Heart right ventricle (tissue), 16 donors: ENCODE measurements at regions not wholly inside any gene's neighbourhood (a gene's known extent, or its start where the extent isn't known, plus 50 kb on each side); places are given as distances from the start of the nearest gene placed in this dataset.

Experiments used
- ATAC-seq, 8 donors: fragments of 200-7000 bp; cut with Tn5 transposase; one replicate each; pipeline ENCODE4 v1.9.1; 2020; ENCODE audit warnings: mild to moderate bottlenecking in 8 of 8, moderate library complexity in 8 of 8, moderate number of reproducible peaks in 1 of 8
- DNase-seq, 2 donors: peaks; one replicate each; pipeline ENCODE4 v3.0.0-alpha.2; 2020
- H3K27ac ChIP-seq, 10 donors: fragments of 200-600 bp; sonication (generic) in 2 of 10; one replicate each; pipeline versions ENCODE4 v1.5.0 to v1.8.0; 2020 to 2022; ENCODE audit warnings: mild to moderate bottlenecking in 3 of 10
- H3K27me3 ChIP-seq, 7 donors: fragments of 200-600 bp; one replicate each; pipeline ENCODE4 v1.8.0; 2021 to 2022; ENCODE audit warnings: mild to moderate bottlenecking in 2 of 7
- H3K36me3 ChIP-seq, 9 donors: fragments of 200-600 bp; sonication (generic) in 1 of 9; one replicate each; pipeline versions ENCODE4 v1.5.0 to v1.8.0; 2020 to 2022; ENCODE audit warnings: mild to moderate bottlenecking in 2 of 9
- H3K4me1 ChIP-seq, 9 donors: fragments of 200-600 bp; sonication (generic) in 1 of 9; one replicate each; pipeline versions ENCODE4 v1.5.0 to v1.8.0; 2020 to 2022; ENCODE audit warnings: mild to moderate bottlenecking in 4 of 9
- H3K4me3 ChIP-seq, 10 donors: fragments of 200-600 bp; sonication (generic) in 2 of 10; one replicate each; pipeline versions ENCODE4 v1.5.0 to v1.8.0; 2020 to 2022; ENCODE audit warnings: mild to moderate bottlenecking in 7 of 10, moderate library complexity in 2 of 10
- H3K9me3 ChIP-seq, 11 donors: fragments of 200-600 bp in 10 of 11; sonication (generic) in 2 of 11; one replicate each; pipeline versions ENCODE4 v1.5.0 to v1.8.0; 2013 to 2022; ENCODE audit warnings: mild to moderate bottlenecking in 2 of 11, control low read depth in 1 of 11, moderate library complexity in 1 of 11
- CTCF ChIP-seq, 9 donors: fragments of 200-600 bp; sonication (generic) in 2 of 9; IDR thresholded peaks; one replicate each; pipeline versions ENCODE4 v1.5.0 to v1.8.0; 2021 to 2022; ENCODE audit warnings: antibody characterized with exemption in 9 of 9, mild to moderate bottlenecking in 5 of 9, moderate library complexity in 1 of 9
- WGBS, 2 donors: extraction: QIAGEN DNeasy Blood & Tissue Kit; methylation state at CpG; one replicate each; pipeline ENCODE4 v1.1.7; 2013; ENCODE audit warnings: inconsistent platforms in 1 of 2; 5-methylcytosine and 5-hydroxymethylcytosine counted together
- intact Hi-C, 10 donors: fragments of 100-400 bp; cut with DNase I; formaldehyde crosslinking; loops; one replicate each; pipeline versions ENCODE4 v1.11.1 to v1.14.2; 2022
- donor health status: Arrhythmogenic right ventricular cardiomyopathy.
- donor health status: ischemic (EF 13 %, LVEDD 7.1; RV severe dilation, severe dysfunction).
- donor health status: healthy with polysubstance abuse.
- donor health status: DM: no; HTN: yes; CAD: no.
- donor health status: DM: no; HTN: no; CAD: no.
- donor health status: ischemic (EF 25% LVEDD 6.9; RV normal size, moderate dysfunction).
- donor health status: ischemic (EF 25% LVEDD 5.7; RV mildly dilated, moderate dysfunction).
- donor health status: healthy.
- donor health status: DM: yes; HTN: yes; CAD: no.
- donor health status: Ischemic cardiomyopathy.
- donor health status: ischemic (EF 35%, LVEDD 5.7; RV mildly dilated, moderate dysfunction).
- donor health status: nonischemic (EF 11% LVEDD 7.7; RV severe dilation, severe dysfunction).
- donor health status: DM: yes; HTN: yes; CAD: no.
- donor health status: PGD.
- donor health status: ischemic (EF 29% LVEDD 5.4; RV normal size, mild dysfunction).
- donor health status: nonischemic (EF 23%, LVEDD 6.1; RV moderate dilation, normal function).

GRCh38 chr4:27843776-27844175 lies 983.1 kb downstream of the STIM2 start:
- no peak for ATAC-seq

GRCh38 chr4:27844376-27844775 lies 983.7 kb downstream of the STIM2 start:
- Histone ChIP-seq H3K36me3 (no peaks in the 10 kb centered on the region), H3K27me3 (no peaks in the 10 kb centered on the region), H3K9me3 (no peaks in the 10 kb centered on the region), H3K4me1 (no peaks in the 10 kb centered on the region), H3K27ac (no peak overlapping the region), H3K4me3 (no peak overlapping the region)
- no peak for TF ChIP-seq CTCF (IDR thresholded peaks at IDR 0.05)
- intact Hi-C loops = no loop called here
- ATAC-seq = no peak
- no peak for DNase-seq
- WGBS, 2 donors = 87 to 89% methylated on average over 2 of the region's 2 CpGs

More at GRCh38 chr4:27843776-27844175, 983.1 kb downstream of the STIM2 start:
- no peaks in the 10 kb centered on the region for H3K4me1 ChIP-seq
- H3K9me3 ChIP-seq = no peaks in the 10 kb centered on the region
- H3K4me3 ChIP-seq = no peak overlapping the region
- H3K27ac ChIP-seq = no peak overlapping the region
- no peaks in the 10 kb centered on the region for H3K27me3 ChIP-seq
- TF ChIP-seq CTCF (IDR thresholded peaks at IDR 0.05) = no peak
- no peaks in the 10 kb centered on the region for H3K36me3 ChIP-seq
- no peak for DNase-seq
- intact Hi-C loops = no loop called here

- H3K36me3 ChIP-seq = no peaks in the 10 kb centered on the region
- no peaks in the 10 kb centered on the region for H3K9me3 ChIP-seq
- no peak for ATAC-seq
- no peak for TF ChIP-seq CTCF (IDR thresholded peaks at IDR 0.05)
- intact Hi-C loops = no loop called here
- no peaks in the 10 kb centered on the region for H3K27me3 ChIP-seq
- 89 to 94% methylated on average over 1 of the region's 1 CpG for WGBS, 2 donors
- no peak overlapping the region for H3K27ac ChIP-seq
- no peak for DNase-seq
- no peak overlapping the region for H3K4me3 ChIP-seq
- no peaks in the 10 kb centered on the region for H3K4me1 ChIP-seq
Measured at GRCh38 chr4:27846951-27847350, 986.3 kb downstream of the STIM2 start.

GRCh38 chr4:27861381-27861787 lies 1000.7 kb downstream of the STIM2 start:
- TF ChIP-seq CTCF (IDR thresholded peaks at IDR 0.05) = peak; percentile 17 to 63 (median 55)
- peak in 1 of 2 donors; percentile 4 for DNase-seq

More at GRCh38 chr4:27861381-27861787, 1000.7 kb downstream of the STIM2 start:
- 44 to 50% methylated on average over 1 of the region's 1 CpG for WGBS, 2 donors
- intact Hi-C loops = no loop called here
- Histone ChIP-seq H3K4me1 (no peaks in the 10 kb centered on the region), H3K27me3 (no peaks in the 10 kb centered on the region), H3K27ac (no peak overlapping the region), H3K36me3 (no peaks in the 10 kb centered on the region), H3K9me3 (peaks cover 0 to 4% (median 0%) of the 10 kb centered on the region in 11 donors), H3K4me3 (no peak overlapping the region)
- peak in 4 of 8 donors; percentile 42 to 81 (median 52) for ATAC-seq
